ENCODE measurements at regions not wholly inside any gene's neighbourhood (a gene's known extent, or its start where the extent isn't known, plus 50 kb on each side); places are given as distances from the start of the nearest gene placed in this dataset.

DNA sequence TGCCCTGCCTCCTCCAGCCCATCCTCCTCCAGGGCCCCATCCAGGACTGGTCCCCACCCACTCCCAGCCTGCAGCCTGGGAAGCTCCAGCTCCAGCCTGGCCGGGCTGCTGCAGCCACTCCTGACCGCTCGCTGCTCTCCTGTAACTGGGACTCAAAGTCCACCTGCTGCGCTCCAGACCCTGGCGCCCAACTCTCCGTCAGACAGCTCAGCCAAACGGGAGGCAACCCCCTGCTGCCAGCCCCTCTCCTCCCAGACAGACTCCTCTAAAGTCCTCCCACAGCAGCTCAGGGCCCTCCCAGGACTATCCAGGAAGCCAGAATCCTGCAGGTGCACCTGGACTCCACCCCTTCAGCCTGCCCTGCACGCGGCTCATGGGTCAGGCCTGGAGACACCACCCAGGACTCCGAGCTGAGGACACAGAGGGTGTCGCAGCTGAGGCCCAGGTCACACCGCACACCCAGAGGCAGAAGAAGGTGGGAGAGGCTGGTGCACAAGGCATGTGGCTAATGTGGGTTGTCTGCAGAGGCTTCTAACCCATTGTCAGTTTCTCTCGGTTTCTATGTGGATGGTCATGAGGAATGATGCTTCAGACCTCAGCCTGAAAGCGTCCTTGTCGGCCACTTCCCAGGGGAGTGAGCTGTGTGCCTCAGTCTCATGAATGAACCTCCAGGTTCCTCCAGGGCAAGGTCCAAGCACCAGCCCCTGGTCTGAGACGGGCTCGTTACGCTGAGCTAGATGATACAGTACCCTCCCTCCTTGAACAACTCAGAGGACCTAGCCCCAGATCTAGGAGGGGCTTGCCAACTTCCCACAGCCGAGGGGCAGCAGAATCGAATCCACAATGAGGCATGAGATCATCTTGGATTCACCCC lies 1514.8 kb downstream of the TBC1D22A start:
- no peak for DNase-seq

DNA sequence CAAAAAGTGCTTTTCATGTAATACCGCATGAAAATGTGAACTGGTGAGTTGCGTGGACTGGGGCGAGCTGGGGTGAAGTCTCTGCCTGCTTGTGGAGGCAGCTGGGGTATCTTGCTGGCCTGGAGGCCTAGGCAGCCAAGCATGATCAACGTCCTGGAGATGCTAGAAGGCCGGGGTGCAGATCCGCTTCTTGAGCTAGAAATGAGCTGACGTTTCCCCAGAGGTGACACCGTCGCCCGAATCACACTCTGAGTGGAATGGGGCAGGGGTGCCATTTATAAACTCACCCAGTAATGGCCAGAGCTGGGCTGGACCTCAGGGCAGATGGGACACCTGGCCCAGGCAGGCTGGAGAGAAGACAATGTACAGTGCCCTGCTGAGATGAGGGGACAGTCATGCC lies 1513.0 kb downstream of the TBC1D22A start:
- no peak for DNase-seq

DNA sequence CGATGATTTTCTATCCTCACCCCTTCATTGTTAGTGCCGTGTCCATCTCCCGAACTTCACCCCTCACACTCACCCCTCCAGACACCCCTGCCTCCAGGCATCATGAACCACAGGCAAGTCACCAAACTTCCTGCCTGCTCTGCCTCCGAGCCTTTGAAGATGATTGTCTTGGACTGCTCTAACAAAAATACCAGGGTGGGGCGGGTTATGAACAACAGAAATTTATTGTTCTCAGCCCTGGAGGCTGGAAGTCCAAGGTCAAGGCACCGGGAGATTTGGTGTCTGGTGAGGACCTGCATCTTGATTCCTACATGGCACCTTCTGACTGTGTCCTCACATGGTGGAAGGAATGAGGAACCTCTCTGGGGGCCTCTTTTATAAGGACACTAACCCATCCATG lies 1508.3 kb downstream of the TBC1D22A start:
- no peak for DNase-seq

DNA sequence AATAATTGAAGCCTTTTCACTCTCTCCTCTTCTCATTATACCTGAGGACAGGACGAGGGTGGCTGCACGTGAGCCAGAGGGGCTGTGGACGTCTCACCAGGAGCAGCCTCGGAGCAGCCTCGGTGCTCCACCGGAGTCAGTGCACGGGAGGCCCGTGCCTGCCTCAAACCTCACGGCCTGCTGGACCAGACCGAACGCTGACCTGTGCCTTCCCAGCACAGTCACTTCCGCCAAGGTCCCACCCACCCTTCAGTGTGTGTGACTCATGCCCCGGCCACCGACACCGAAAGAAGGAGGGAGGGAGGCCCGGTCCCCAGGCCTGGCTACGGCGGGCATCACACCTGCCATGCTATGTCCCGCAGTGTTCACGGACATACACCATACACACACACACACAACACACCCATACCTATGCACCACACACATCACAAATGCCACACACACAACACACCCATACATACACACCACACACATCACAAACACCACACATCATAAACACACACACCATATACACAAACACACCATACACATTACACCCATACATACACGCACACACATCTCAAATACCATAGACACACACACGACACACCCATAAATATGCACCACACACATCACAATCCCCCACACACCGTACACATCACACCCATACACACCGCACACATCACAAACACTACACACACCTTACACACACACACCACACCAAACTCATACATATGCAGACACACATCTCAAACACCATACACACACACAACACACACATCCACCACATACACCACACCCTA lies 1506.5 kb downstream of the TBC1D22A start:
- no peak for DNase-seq

DNA sequence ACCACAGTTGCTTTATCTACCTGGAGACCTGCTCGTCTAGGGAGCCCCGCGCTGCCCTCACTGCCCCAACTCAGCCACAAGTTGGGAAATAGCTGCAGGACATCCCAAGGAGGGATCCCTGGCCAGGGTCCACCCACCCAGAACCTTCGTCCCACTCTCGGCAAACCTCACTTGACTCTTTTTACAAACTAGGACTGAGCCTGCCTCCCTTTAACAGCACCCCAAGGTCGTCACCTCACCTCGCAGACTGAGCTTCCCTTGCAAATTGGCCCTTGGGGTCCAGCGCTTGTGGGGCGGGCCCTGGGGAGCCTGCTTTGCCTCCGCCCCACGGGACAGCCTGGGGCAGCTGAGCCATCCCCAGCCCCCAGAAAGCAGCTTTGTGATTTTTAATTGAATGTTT lies 1505.8 kb downstream of the TBC1D22A start:
- DNase-seq: no peak

DNA sequence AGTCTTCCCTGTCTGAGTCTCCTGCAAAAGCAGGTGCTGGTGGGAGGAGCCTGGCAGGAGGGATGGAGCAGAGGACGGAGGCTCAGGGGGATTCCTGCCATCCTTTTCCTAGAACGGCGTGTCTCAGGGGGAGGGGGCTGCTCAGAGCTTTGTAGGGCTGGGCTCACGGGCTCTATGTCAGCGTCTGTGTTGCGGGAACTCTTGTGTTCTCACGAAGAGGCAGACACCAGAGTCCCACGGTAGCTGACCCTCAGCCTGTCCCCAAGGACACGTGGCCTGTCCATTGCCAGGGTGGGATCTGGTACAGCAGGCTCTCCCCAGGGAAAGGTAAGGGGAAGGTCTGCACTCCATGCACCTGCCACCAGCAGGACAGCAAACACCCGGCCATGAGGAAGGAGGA lies 1505.2 kb downstream of the TBC1D22A start:
- no peak for DNase-seq

DNA sequence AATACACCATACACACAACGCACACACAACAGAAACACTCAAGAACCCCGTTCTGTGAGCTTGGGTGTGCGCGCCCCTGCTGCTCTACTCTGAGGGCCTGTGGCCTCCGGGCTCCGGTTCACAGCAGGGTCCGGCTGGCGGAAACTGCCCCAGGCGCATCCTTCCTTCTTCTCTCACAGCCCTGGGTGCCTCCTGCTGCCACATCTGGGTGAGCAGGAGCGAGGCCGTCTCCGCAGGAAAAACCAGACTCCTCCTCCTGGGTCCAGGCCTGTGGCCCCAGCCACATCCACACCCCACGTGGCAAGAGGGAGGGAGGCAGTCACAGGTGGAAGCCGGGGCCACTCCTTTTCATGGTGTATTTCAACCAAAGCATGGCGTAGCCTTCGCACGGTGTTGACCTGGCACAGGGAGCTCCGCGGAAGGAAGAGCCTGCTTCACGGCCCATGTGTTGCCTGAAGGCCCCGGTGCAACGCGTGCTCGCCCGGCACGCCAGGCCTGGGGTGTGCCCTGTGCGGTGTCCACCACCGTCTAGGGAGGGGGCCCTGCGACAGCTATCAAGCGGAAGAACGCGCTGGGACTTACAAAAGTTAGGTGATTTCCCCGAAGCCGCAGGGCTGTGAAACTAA lies 1502.7 kb downstream of the TBC1D22A start:
- no peak for DNase-seq

DNA sequence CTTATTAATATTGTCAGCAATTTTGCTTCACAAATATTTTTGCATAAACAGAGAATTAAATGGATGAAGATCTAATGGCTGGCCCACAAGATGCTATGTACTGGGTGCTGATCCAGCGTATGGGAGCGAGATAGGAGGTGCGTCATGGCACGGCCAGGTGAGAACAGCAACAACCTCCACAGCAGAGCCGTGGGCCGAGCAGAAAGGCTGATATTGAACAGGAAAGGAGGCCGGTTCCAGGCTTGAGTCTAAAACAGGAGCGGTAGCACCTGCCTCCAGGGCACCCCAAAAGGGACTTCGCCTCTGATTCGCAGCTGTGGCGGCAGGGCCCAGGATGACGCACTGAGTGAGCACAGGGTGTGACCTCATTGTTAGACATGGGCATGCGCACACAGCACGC lies 1502.1 kb downstream of the TBC1D22A start:
- no peak for DNase-seq

DNA sequence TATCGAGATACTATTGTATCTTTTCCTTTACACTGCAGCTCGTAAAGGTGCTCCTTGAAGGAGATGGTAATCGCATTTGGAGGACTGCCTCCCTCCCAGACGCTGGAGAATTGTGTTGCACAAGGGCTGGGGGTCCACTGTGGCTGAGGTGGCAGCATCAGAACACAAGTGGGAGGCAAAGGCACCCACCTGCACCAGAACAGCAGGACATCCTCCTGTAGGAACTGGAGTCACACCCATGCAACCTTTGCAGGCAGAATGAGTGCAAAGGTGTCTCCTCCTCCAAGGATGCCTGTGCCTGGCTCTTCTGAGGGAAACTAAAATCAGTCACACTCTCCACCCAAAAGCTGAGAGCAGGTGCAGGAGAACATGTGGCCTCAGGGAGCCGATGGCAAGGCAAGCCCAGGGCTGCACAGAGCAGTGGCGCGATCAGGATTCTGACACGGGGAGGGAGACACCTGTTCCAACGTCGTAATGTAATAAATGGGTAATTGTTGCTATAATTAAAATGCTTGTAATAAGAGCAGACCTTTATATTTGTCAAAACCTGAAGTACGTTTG lies 1501.4 kb downstream of the TBC1D22A start:
- DNase-seq: no peak

DNA sequence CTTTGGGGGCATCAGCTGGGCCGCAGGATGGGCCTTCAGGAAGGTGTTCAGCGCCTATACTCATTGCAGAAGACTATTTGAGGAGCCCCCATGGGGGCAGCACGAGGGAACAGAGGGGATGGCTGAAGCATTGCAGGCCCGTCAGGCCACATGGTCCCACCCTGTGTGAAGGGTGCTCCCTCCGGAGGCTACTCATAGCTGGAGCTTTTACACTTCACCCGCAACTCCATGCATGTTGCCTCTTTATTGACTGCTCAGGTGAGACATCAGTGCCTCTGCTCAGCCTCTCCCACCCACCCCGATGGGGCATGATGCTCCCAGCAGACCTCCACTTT lies 1500.9 kb downstream of the TBC1D22A start:
- no peak for DNase-seq

DNA sequence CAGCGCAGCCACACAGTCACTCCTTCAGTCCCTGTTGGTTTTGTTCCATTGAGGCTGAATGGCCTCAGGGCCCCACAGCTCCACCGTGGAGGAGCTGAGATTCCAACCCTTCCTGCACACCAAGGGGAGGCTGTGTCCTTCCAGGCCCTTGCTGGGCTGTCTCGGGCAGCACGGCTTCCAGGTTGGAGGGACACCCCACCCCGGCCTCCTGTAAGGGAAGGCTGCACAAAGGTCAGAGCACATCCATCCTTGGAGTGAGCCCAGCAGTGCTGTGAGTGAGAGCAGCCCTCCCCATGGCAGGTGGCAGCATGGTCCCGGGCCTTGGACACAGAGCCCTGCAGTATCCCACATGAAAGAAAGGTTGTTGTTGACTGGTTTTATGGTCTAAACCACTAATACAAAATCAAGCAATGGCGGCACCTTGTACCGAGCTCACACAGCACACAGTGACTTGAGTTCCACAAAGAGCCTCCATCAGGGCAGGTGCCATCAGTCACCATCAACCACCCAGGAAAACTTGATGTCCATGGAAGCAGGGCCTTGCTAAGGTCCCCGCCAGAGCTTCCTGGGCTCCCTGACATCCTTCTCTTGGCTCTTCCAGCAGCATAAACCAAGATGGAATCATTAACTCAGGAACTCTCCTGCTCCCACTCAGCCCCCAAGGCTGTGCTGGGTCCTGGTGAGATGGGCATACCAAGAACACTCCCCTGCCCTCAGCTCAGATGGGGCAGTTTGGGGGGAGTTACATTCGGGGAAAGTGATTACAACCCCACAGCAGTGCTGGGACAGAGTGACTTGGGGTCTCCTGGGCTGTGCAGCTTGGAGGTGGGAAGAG lies 1500.4 kb downstream of the TBC1D22A start:
- no peak for DNase-seq

DNA sequence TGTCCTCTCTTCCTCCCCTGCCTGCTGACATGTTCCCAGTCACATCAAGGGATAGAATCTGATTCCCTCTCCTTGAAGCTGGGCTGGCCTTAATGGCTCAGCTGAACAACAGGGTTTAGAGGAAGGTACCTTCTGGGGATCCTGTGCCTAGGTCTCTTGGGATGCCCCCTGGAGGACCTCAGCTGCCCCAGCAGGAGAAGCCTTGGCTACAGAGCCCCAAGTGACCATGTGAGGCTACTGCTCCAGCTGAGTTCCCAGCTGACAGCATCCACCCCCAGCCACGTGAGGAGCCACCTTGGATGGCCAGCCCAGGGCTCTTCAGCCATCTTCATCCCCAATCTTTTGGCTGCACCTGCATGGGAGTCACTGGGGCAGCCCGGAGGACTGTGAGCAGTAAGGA lies 1499.3 kb downstream of the TBC1D22A start:
- no peak for DNase-seq

DNA sequence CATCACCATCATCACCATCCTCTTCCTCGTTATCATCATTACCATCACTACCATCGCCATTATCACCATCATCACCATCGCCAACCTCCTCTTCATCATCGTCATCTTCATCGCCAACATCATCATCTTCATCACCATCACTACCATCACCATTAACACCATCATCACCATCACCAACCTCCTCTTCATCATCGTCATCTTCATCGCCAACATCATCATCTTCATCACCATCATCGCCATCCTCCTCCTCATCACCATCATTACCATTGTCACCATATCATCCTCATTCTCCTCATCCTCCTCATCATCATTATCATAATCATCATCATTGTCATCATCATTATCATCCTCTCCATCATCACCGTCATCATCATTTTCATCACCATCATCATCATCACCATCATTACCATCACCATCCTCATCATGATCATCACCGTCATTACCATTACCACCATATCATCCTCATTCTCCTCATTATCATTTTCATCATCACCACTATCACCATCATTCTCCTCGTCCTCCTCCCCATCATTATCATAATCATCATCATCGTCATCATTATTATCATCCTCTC lies 1498.7 kb downstream of the TBC1D22A start:
- DNase-seq: no peak

DNA sequence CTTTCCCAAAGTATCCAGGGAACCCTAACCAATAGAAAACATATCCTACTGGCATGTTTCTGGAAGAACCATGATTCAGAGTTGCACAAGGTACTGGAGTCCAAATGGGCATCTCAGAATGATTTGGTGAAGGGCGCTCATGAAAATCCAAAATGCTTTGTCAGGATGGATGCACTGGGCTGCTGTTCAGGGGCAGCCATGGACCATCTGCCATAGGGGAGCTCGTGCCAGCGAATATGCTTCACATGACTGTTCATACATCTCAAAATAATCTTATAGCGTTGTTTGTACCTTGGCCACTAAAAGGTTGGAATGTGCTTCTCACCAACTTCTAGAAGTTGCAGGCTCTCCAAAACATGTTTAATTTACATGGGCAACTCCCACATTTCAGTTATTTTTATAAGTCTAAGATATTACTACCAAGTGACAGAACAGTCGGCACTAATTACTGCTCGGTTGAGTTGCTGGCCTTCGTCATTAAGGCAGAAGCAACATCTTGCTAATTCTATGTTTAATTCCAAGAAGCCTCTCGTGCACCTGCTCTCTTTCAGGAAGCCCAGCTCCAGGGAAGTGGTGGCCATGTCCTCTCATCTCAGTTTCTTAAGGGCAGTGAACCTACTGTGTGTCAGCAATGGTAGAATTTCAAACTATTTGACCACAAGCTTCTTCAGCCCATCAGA lies 1497.7 kb downstream of the TBC1D22A start:
- no peak for DNase-seq

DNA sequence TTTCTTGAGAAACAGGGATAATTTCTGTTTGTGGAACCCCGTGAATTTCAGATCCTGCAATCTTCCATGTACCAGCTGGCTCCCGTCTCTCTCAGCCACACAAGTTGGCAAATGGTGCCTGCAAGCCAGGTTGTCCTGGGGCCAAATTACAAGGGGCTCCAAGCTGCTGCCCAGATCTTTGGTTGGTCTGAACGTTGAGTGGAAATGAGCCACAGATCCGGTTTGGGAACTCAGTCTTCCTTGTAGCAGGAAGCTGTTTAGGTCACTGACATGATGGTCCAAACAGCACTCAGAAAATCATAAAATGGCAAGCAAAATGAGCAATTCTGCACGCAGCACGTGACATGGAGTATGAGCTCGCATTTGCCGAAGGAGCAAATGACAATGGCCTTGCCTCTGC lies 1496.4 kb downstream of the TBC1D22A start:
- DNase-seq: no peak

DNA sequence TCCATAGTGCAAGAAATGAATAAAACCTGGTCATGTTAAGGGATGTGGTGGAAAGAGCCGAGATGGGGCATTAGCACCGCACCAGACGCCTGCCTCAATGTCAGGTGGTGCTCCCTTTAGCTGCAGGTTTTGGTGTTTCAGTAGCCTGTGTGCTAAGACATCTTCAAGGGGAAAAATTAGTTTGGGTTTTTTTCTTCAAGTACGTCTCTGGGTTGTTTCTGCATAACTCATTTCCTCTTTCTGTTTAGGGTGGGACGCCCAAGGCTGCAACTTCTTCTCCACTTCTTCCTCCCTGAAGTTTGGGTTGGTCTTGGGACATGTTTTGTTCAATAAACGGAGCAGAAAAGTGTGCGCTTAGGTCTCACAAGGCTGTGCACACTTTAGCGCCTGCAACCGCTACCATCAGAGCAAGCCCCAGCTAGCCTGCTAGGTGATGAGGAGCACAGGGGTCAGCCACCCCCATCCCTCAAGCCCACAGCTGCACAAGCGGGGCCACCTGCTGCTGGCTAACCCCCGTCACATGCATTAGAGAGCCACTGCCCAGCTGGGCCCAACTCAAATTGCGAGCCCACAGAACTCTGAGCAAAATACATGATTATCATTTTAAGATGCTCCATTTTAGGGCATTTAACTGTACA lies 1495.7 kb downstream of the TBC1D22A start:
- no peak for DNase-seq

DNA sequence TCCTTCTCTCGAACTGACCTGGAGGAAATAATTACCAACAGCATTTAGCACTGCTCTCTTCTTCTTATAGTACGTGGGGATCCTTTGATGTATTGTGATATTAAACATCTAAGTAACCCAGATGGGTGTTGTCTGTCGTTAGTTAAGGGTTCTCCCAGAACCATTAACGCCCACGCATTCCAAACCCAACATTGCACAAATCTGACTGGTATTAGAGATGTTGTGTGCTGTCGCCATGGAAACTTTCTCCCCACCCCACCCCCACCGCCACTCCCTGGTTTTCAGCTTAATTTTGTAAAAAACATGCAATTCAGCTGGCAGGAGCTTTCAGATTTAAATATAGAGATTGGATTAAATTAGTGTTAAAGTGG lies 1495.2 kb downstream of the TBC1D22A start:
- DNase-seq: no peak

DNA sequence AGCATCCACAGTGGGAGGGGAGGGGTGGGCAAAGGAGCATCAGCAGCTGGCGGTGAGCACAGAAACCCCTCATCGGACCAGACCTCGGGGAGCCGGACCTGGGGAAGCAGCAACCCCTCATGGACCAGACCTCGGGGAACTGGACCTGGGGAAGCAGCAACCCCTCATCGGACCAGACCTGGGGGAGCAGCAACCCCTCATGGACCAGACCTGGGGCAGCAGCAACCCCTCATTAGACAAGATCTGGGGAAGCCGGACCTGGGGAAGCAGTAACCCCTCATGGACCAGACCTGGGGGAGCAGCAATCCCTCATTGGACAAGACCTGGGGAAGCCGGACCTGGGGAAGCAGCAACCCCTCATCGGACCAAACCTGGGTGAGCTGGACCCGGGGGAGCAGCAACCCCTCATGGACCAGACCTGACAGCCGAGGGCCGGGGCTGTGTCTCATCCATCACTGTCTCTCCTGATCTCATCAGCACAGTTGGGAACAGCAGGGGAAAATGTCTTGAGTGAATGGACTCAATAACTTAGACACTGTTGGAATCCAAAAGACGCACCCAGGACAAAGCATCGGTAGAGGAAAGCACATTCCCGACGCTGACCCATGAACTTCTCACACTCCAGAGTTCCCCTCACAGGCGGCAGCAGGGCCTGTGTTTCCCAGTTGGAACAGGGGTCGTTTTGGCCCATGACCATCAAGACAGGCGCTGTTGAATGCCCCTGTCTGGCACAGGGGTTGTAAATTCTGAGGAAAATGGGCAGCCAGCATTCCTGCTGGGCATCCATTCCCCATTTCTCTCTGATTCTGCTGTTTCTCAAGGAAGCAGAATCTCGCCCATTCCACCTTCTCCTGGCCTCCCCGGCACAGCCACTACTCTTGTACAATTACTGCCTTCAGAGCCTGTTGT lies 1494.6 kb downstream of the TBC1D22A start:
- no peak for DNase-seq

DNA sequence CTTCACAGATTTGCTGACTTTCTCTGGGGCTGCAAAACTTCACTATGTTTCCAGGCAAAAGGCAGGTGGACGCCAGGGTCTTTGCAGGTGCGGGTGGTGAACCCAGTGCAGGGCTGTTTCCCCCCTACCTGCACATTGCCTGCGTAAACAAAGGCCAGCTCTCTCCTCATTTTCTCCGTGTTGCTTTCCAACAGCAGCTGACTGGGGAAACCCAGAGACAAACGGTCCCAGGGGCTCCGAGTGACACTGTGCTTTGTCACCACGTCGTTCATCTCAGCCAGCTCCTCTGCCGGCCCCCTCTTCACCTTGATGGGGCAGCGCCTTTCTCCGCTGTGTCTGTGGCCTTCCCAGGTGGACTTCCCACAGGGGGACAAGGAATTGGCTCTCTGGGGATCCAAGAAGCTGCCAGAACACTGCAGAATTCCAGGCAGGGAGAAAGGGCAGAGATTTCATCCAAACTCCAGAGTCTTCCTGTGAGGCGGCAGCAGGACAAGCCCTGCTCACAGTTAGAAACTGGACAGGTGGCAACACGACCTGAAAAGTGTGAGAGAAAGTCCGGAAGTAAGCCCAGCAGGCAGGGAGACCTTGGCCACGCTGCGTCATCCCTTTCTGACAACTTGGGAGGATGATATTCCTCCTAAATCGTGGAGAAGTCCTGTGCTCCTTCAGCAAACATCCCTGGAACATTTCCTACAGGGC lies 1493.7 kb downstream of the TBC1D22A start:
- no peak for DNase-seq
